ENCODE measurements at regions not wholly inside any gene's neighbourhood (a gene's known extent, or its start where the extent isn't known, plus 50 kb on each side); places are given as distances from the start of the nearest gene placed in this dataset.

- Histone ChIP-seq H3K4me3 (ENCODE audit: low read depth, low read length, poor library complexity, severe bottlenecking) (no peak overlapping the region), H3K9ac (ENCODE audit: low read length) (no peak overlapping the region), H4K20me1 (ENCODE audit: insufficient read depth, low read length) (no peaks in the 10 kb centered on the region), H3K36me3 (ENCODE audit: insufficient read depth, low read length) (no peaks in the 10 kb centered on the region), H2AFZ (ENCODE audit: low read length) (no peak overlapping the region), H3K27ac (ENCODE audit: low read depth, low read length, poor library complexity, severe bottlenecking) (no peak overlapping the region), H3K4me2 (ENCODE audit: low read length) (no peak overlapping the region), H3K79me2 (ENCODE audit: insufficient read depth, low read length) (no peaks in the 10 kb centered on the region), H3K4me1 (ENCODE audit: insufficient read depth, low read length, severe bottlenecking) (no peaks in the 10 kb centered on the region), H3K9me2 (ENCODE audit: low read depth, low read length) (no peaks in the 10 kb centered on the region), H3F3A (ENCODE audit: insufficient read depth, low read length) (no peaks in the 10 kb centered on the region), H3K9me3 (ENCODE audit: low read length) (no peaks in the 10 kb centered on the region), H3K27me3 (ENCODE audit: insufficient read depth, low read length) (no peaks in the 10 kb centered on the region)
- no peak for TF ChIP-seq CTCF (IDR thresholded peaks at IDR 0.05; ENCODE audit: low read length)
These were observed 426.6 kb downstream of the HAPSTR1 start for GRCh38 chr16:9518051-9518450.

- Histone ChIP-seq H3K27me3 (ENCODE audit: insufficient read depth, low read length) (no peaks in the 10 kb centered on the region), H4K20me1 (ENCODE audit: insufficient read depth, low read length) (no peaks in the 10 kb centered on the region), H3K4me2 (ENCODE audit: low read length) (no peak overlapping the region), H3K4me3 (ENCODE audit: low read depth, low read length, poor library complexity, severe bottlenecking) (no peak overlapping the region), H3K36me3 (ENCODE audit: insufficient read depth, low read length) (no peaks in the 10 kb centered on the region), H3F3A (ENCODE audit: insufficient read depth, low read length) (no peaks in the 10 kb centered on the region), H3K9ac (ENCODE audit: low read length) (no peak overlapping the region), H3K9me3 (ENCODE audit: low read length) (no peaks in the 10 kb centered on the region), H2AFZ (ENCODE audit: low read length) (no peak overlapping the region), H3K9me2 (ENCODE audit: low read depth, low read length) (no peaks in the 10 kb centered on the region), H3K79me2 (ENCODE audit: insufficient read depth, low read length) (no peaks in the 10 kb centered on the region), H3K27ac (ENCODE audit: low read depth, low read length, poor library complexity, severe bottlenecking) (no peak overlapping the region), H3K4me1 (ENCODE audit: insufficient read depth, low read length, severe bottlenecking) (no peaks in the 10 kb centered on the region)
- TF ChIP-seq CTCF (IDR thresholded peaks at IDR 0.05; ENCODE audit: low read length) (no peak), EZH2 (IDR thresholded peaks at IDR 0.05; ENCODE audit: borderline replicate concordance, low read length) (no peak)
These were observed 427.1 kb downstream of the HAPSTR1 start for GRCh38 chr16:9518581-9518980.

- no peak overlapping the region for H3K4me2 ChIP-seq (ENCODE audit: low read length)
- H3K4me3 ChIP-seq (ENCODE audit: low read depth, low read length, poor library complexity, severe bottlenecking): no peak overlapping the region
- H3K9ac ChIP-seq (ENCODE audit: low read length): no peak overlapping the region
- no peaks in the 10 kb centered on the region for H3K9me2 ChIP-seq (ENCODE audit: low read depth, low read length)
- H4K20me1 ChIP-seq (ENCODE audit: insufficient read depth, low read length): no peaks in the 10 kb centered on the region
- no peaks in the 10 kb centered on the region for H3K36me3 ChIP-seq (ENCODE audit: insufficient read depth, low read length)
- H3K4me1 ChIP-seq (ENCODE audit: insufficient read depth, low read length, severe bottlenecking): no peaks in the 10 kb centered on the region
- H3K9me3 ChIP-seq (ENCODE audit: low read length): no peaks in the 10 kb centered on the region
- H2AFZ ChIP-seq (ENCODE audit: low read length): no peak overlapping the region
- H3K27me3 ChIP-seq (ENCODE audit: insufficient read depth, low read length): no peaks in the 10 kb centered on the region
- H3K79me2 ChIP-seq (ENCODE audit: insufficient read depth, low read length): no peaks in the 10 kb centered on the region
- TF ChIP-seq CTCF (IDR thresholded peaks at IDR 0.05; ENCODE audit: low read length): no peak
- no peak for TF ChIP-seq EZH2 (IDR thresholded peaks at IDR 0.05; ENCODE audit: borderline replicate concordance, low read length)
- H3K27ac ChIP-seq (ENCODE audit: low read depth, low read length, poor library complexity, severe bottlenecking): no peak overlapping the region
- no peaks in the 10 kb centered on the region for H3F3A ChIP-seq (ENCODE audit: insufficient read depth, low read length)
These were observed 430.4 kb downstream of the HAPSTR1 start for GRCh38 chr16:9521749-9522370.

Measured in OCI-LY1 (cell line).